ENCODE measurements at regions not wholly inside any gene's neighbourhood (a gene's known extent, or its start where the extent isn't known, plus 50 kb on each side); places are given as distances from the start of the nearest gene placed in this dataset.

GRCh38 chr4:181676546-181676945 is 566.7 kb upstream of the TENM3 start:
- TF ChIP-seq, protein P1, sequence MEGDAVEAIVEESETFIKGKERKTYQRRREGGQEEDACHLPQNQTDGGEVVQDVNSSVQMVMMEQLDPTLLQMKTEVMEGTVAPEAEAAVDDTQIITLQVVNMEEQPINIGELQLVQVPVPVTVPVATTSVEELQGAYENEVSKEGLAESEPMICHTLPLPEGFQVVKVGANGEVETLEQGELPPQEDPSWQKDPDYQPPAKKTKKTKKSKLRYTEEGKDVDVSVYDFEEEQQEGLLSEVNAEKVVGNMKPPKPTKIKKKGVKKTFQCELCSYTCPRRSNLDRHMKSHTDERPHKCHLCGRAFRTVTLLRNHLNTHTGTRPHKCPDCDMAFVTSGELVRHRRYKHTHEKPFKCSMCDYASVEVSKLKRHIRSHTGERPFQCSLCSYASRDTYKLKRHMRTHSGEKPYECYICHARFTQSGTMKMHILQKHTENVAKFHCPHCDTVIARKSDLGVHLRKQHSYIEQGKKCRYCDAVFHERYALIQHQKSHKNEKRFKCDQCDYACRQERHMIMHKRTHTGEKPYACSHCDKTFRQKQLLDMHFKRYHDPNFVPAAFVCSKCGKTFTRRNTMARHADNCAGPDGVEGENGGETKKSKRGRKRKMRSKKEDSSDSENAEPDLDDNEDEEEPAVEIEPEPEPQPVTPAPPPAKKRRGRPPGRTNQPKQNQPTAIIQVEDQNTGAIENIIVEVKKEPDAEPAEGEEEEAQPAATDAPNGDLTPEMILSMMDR (conservative IDR thresholded peaks at IDR 0.05) = no peak
- no peak for TF ChIP-seq ZFX (IDR thresholded peaks at IDR 0.05)

All from C4-2B (cell line).